ENCODE measurements at regions not wholly inside any gene's neighbourhood (a gene's known extent, or its start where the extent isn't known, plus 50 kb on each side); places are given as distances from the start of the nearest gene placed in this dataset.
"Not testable (repeated sequence)": the region's sequence is repeated elsewhere in the genome, so short reads cannot be mapped to it uniquely, and the experiment has no call there.

GRCh38 chr5:67728326-67728890 is 487.1 kb upstream of the PIK3R1 start:
- DNase-seq (ENCODE audit: insufficient read length), result no peak
- no peak for FAIRE-seq
- TF ChIP-seq TAF1 (IDR thresholded peaks at IDR 0.05; ENCODE audit: borderline replicate concordance, low read depth, low read length) (no peak), POLR2AphosphoS5 (IDR thresholded peaks at IDR 0.05; ENCODE audit: low read depth, low read length) (no peak), POLR2A (IDR thresholded peaks at IDR 0.05; ENCODE audit: low read depth, low read length) (no peak)

GRCh38 chr5:67725604-67726003 is 490.0 kb upstream of the PIK3R1 start:
- DNase-seq (ENCODE audit: insufficient read length), result no peak
- TF ChIP-seq POLR2AphosphoS5 (IDR thresholded peaks at IDR 0.05; ENCODE audit: low read depth, low read length), result no peak
- TF ChIP-seq TAF1 (IDR thresholded peaks at IDR 0.05; ENCODE audit: borderline replicate concordance, low read depth, low read length), result no peak
- TF ChIP-seq POLR2A (IDR thresholded peaks at IDR 0.05; ENCODE audit: low read depth, low read length), result no peak
- no peak for FAIRE-seq

GRCh38 chr5:67724412-67725135 is 491.0 kb upstream of the PIK3R1 start:
- DNase-seq (ENCODE audit: insufficient read length) (no peak), FAIRE-seq (no peak)
- TF ChIP-seq POLR2A (IDR thresholded peaks at IDR 0.05; ENCODE audit: low read depth, low read length), result no peak
- no peak for TF ChIP-seq TAF1 (IDR thresholded peaks at IDR 0.05; ENCODE audit: borderline replicate concordance, low read depth, low read length)
- no peak for TF ChIP-seq POLR2AphosphoS5 (IDR thresholded peaks at IDR 0.05; ENCODE audit: low read depth, low read length)

- DNase-seq (ENCODE audit: insufficient read length), result no peak
- no peak for TF ChIP-seq POLR2A (IDR thresholded peaks at IDR 0.05; ENCODE audit: low read depth, low read length)
- no peak for TF ChIP-seq TAF1 (IDR thresholded peaks at IDR 0.05; ENCODE audit: borderline replicate concordance, low read depth, low read length)
- no peak for TF ChIP-seq POLR2AphosphoS5 (IDR thresholded peaks at IDR 0.05; ENCODE audit: low read depth, low read length)
- FAIRE-seq, result no peak
These were observed 491.7 kb upstream of the PIK3R1 start for GRCh38 chr5:67723873-67724272.

GRCh38 chr5:67722582-67722981 is 493.0 kb upstream of the PIK3R1 start:
- FAIRE-seq; DNase-seq (ENCODE audit: insufficient read length): not testable (repeated sequence)

GRCh38 chr5:67720162-67720772 is 495.3 kb upstream of the PIK3R1 start:
- DNase-seq (ENCODE audit: insufficient read length) (no peak), FAIRE-seq (no peak)
- no peak for TF ChIP-seq POLR2A (IDR thresholded peaks at IDR 0.05; ENCODE audit: low read depth, low read length)
- no peak for TF ChIP-seq POLR2AphosphoS5 (IDR thresholded peaks at IDR 0.05; ENCODE audit: low read depth, low read length)
- TF ChIP-seq TAF1 (IDR thresholded peaks at IDR 0.05; ENCODE audit: borderline replicate concordance, low read depth, low read length), result no peak

- FAIRE-seq (no peak), DNase-seq (ENCODE audit: insufficient read length) (no peak)
- TF ChIP-seq POLR2A (IDR thresholded peaks at IDR 0.05; ENCODE audit: low read depth, low read length) (no peak), POLR2AphosphoS5 (IDR thresholded peaks at IDR 0.05; ENCODE audit: low read depth, low read length) (no peak), TAF1 (IDR thresholded peaks at IDR 0.05; ENCODE audit: borderline replicate concordance, low read depth, low read length) (no peak)
These were observed 505.4 kb upstream of the CD180 start for GRCh38 chr5:67702008-67702407.

GRCh38 chr5:67699560-67699959 is 503.0 kb upstream of the CD180 start:
- FAIRE-seq, result no peak
- TF ChIP-seq TAF1 (IDR thresholded peaks at IDR 0.05; ENCODE audit: borderline replicate concordance, low read depth, low read length) (no peak), POLR2A (IDR thresholded peaks at IDR 0.05; ENCODE audit: low read depth, low read length) (no peak), POLR2AphosphoS5 (IDR thresholded peaks at IDR 0.05; ENCODE audit: low read depth, low read length) (no peak)
- no peak for DNase-seq (ENCODE audit: insufficient read length)

- no peak for DNase-seq (ENCODE audit: insufficient read length)
- no peak for FAIRE-seq
- TF ChIP-seq POLR2AphosphoS5 (IDR thresholded peaks at IDR 0.05; ENCODE audit: low read depth, low read length) (no peak), POLR2A (IDR thresholded peaks at IDR 0.05; ENCODE audit: low read depth, low read length) (no peak), TAF1 (IDR thresholded peaks at IDR 0.05; ENCODE audit: borderline replicate concordance, low read depth, low read length) (no peak)
These were observed 499.8 kb upstream of the CD180 start for GRCh38 chr5:67696446-67696845.

GRCh38 chr5:67695369-67695768 is 498.8 kb upstream of the CD180 start:
- FAIRE-seq (no peak), DNase-seq (ENCODE audit: insufficient read length) (no peak)
- TF ChIP-seq TAF1 (IDR thresholded peaks at IDR 0.05; ENCODE audit: borderline replicate concordance, low read depth, low read length) (no peak), POLR2AphosphoS5 (IDR thresholded peaks at IDR 0.05; ENCODE audit: low read depth, low read length) (no peak), POLR2A (IDR thresholded peaks at IDR 0.05; ENCODE audit: low read depth, low read length) (no peak)

- no peak for FAIRE-seq
- TF ChIP-seq TAF1 (IDR thresholded peaks at IDR 0.05; ENCODE audit: borderline replicate concordance, low read depth, low read length), result no peak
- TF ChIP-seq POLR2AphosphoS5 (IDR thresholded peaks at IDR 0.05; ENCODE audit: low read depth, low read length), result no peak
- TF ChIP-seq POLR2A (IDR thresholded peaks at IDR 0.05; ENCODE audit: low read depth, low read length), result no peak
- DNase-seq (ENCODE audit: insufficient read length), result no peak
These were observed 498.2 kb upstream of the CD180 start for GRCh38 chr5:67694810-67695191.
